GM12891 (cell line): ENCODE measurements at regions not wholly inside any gene's neighbourhood (a gene's known extent, or its start where the extent isn't known, plus 50 kb on each side); places are given as distances from the start of the nearest gene placed in this dataset.
"Not testable (repeated sequence)": the region's sequence is repeated elsewhere in the genome, so short reads cannot be mapped to it uniquely, and the experiment has no call there.

Experiments used
- DNase-seq: peaks from one replicate; pipeline ENCODE4 v3.0.0; 2011; ENCODE audit warnings: low spot score; ENCODE audit not compliant: insufficient read length
- FAIRE-seq: peaks from 2 replicates; lab custom pipeline; 2011; peaks lifted over from hg19 to GRCh38; lab: Jason Lieb, UNC
- PAX5 ChIP-seq: IDR thresholded peaks from 2 replicates; pipeline ENCODE4 v1.6.1; 2011; ENCODE audit warnings: low read length, moderate library complexity, mild to moderate bottlenecking; ENCODE audit not compliant: insufficient read depth, severe bottlenecking
- POLR2A ChIP-seq: IDR thresholded peaks from 2 replicates; pipeline ENCODE4 v1.6.1; 2011; ENCODE audit warnings: low read depth, low read length, control low read depth
- POLR2AphosphoS5 ChIP-seq: IDR thresholded peaks from 2 replicates; pipeline ENCODE4 v1.6.1; 2011; ENCODE audit warnings: low read depth, low read length, control low read depth
- POU2F2 ChIP-seq: IDR thresholded peaks from 2 replicates; pipeline ENCODE4 v1.6.1; 2011; ENCODE audit warnings: low read depth, mild to moderate bottlenecking, control low read depth, low read length, moderate library complexity
- SPI1 ChIP-seq: IDR thresholded peaks from 2 replicates; pipeline ENCODE4 v1.6.1; 2011; ENCODE audit warnings: low read depth, low read length, control low read depth
- TAF1 ChIP-seq: IDR thresholded peaks from 2 replicates; pipeline ENCODE4 v1.6.1; 2011; ENCODE audit warnings: low read depth, low read length, control low read depth

GRCh38 chr19:33866696-33867095 is 70.0 kb downstream of the KCTD15 start:
- no peak for TF ChIP-seq POU2F2
- no peak for TF ChIP-seq PAX5
- TF ChIP-seq POLR2A, result no peak
- TF ChIP-seq TAF1, result no peak
- TF ChIP-seq SPI1, result no peak
- no peak for TF ChIP-seq POLR2AphosphoS5
- DNase-seq (no peak), FAIRE-seq (no peak)

DNA sequence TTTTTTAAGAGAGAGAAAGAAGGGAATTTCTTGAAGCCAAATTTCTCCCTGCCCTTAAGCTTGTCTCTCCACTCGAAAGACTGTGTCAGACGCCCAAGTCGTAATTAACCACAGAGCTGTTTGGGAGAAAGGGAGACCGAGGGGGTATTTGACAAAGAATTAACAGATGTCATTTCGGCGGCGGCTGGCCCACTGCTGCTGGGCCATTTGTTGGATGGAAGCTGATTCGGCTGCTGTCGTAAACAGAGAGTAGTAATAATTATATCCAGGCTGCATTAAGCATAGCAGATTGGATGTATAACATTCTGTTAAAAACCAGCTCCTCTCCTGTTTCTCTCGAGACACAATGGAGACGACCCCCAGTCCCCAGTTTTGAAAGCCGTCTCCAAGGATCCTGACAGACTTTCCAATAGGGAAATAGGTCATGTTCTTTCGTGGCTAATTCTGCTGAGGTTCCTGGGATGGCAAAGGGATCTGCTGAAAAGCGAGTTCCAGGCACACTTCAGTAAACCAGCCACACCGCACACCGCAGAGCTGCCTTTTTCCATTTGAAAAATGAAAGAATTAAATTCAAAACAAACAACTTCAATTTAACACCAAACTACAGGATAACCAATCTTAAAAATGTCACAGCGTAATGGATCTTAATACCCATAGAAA is 71.5 kb downstream of the KCTD15 start:
- DNase-seq (no peak), FAIRE-seq (no peak)
- TF ChIP-seq PAX5 (no peak), POLR2AphosphoS5 (no peak), POLR2A (no peak), SPI1 (no peak), POU2F2 (no peak), TAF1 (no peak)

- no peak for DNase-seq
Measured at GRCh38 chr19:33868788-33869412, 72.2 kb downstream of the KCTD15 start.

GRCh38 chr19:33870298-33870932 is 73.7 kb downstream of the KCTD15 start:
- DNase-seq, FAIRE-seq: not testable (repeated sequence)

More at GRCh38 chr19:33868788-33869412, 72.2 kb downstream of the KCTD15 start:
- no peak for TF ChIP-seq POU2F2
- no peak for TF ChIP-seq POLR2AphosphoS5
- TF ChIP-seq POLR2A, result no peak
- no peak for TF ChIP-seq TAF1
- no peak for TF ChIP-seq SPI1
- no peak for TF ChIP-seq PAX5
- no peak for FAIRE-seq

DNA sequence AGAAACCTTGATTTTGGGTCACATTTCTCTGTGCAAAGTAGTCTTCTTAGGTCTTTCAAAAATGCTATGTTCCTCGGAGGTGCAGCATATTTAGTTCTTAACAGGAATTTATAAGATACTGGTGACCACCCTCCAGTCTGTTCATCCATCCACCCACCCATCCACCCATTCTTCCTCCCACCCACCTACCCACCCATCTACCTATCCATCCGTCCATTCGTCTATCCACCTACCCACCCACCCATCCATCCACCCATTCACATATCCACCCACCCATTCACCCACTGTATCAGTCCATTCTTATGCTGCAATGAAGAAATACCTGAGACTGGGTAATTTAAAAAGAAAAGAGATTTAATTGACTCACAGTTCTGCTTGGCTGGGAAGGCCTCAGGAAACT is 74.9 kb downstream of the KCTD15 start:
- TF ChIP-seq SPI1 (no peak), POLR2AphosphoS5 (no peak), TAF1 (no peak), POU2F2 (no peak)
- FAIRE-seq (no peak), DNase-seq (no peak)

- no peak for TF ChIP-seq PAX5
- DNase-seq (no peak), FAIRE-seq (no peak)
Measured at GRCh38 chr19:33872445-33873320, 76.0 kb downstream of the KCTD15 start.

DNA sequence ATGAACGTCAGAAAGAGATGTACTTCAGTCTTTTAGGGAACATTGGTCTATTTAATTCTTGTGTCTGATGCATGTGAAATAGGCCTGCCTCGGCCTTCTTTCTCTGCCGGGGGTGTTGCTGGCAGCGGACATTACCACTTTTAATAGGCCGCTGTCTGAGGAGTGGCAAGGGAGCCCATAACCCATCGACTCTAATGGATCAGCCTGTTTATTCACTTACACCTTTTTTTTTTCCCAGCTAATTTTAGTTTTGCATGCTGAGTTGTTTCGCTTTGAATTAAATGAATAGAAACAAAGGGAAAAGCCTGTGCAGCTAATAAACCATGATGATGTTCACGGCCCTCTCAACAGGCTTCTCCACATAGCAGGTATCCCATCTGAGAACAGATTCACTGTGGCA is 78.4 kb downstream of the KCTD15 start:
- FAIRE-seq, result no peak
- TF ChIP-seq POLR2A (no peak), SPI1 (no peak), TAF1 (no peak), PAX5 (no peak), POLR2AphosphoS5 (no peak), POU2F2 (no peak)
- no peak for DNase-seq

GRCh38 chr19:33876192-33876591 is 79.5 kb downstream of the KCTD15 start:
- no peak for TF ChIP-seq POLR2AphosphoS5
- TF ChIP-seq POLR2A, result no peak
- no peak for TF ChIP-seq PAX5
- TF ChIP-seq TAF1, result no peak
- no peak for TF ChIP-seq SPI1
- TF ChIP-seq POU2F2, result no peak
- DNase-seq, result no peak
- no peak for FAIRE-seq

GRCh38 chr19:33878030-33878544 is 81.4 kb downstream of the KCTD15 start:
- no peak for TF ChIP-seq POU2F2
- no peak for TF ChIP-seq POLR2A
- TF ChIP-seq POLR2AphosphoS5, result no peak
- no peak for TF ChIP-seq SPI1
- no peak for TF ChIP-seq TAF1
- no peak for TF ChIP-seq PAX5
- FAIRE-seq, result no peak
- DNase-seq, result no peak
